K562 (cell line): ENCODE measurements at regions not wholly inside any gene's neighbourhood (a gene's known extent, or its start where the extent isn't known, plus 50 kb on each side); places are given as distances from the start of the nearest gene placed in this dataset.
A peak's percentile ranks its signal among the peaks of the same experiment; 100 is the strongest.

Experiments used
- ARID3A ChIP-seq: IDR thresholded peaks from 2 replicates; pipeline ENCODE4 v1.6.1; 2012; ENCODE audit warnings: low read depth, low read length, improper control_type of control experiment, borderline replicate concordance
- CBFA2T3 ChIP-seq: fragments of 450-650 bp; IDR thresholded peaks from 2 replicates; pipeline ENCODE4 v1.6.1; 2017
- CEBPZ ChIP-seq: fragments of 150-350 bp; IDR thresholded peaks from 2 replicates; pipeline ENCODE4 v1.6.1; 2014; ENCODE audit warnings: low read depth, mild to moderate bottlenecking, low read length, borderline replicate concordance
- CTCFL ChIP-seq: IDR thresholded peaks from 2 replicates; pipeline ENCODE4 v1.6.1; 2011; ENCODE audit warnings: borderline replicate concordance, low read depth, mild to moderate bottlenecking, moderate library complexity, low read length; ENCODE audit not compliant: insufficient read depth, poor library complexity, severe bottlenecking
- ETV5 ChIP-seq: sonication (generic); formaldehyde crosslinking; IDR thresholded peaks from 2 replicates; pipeline ENCODE4 v1.4.0; 2020; ENCODE audit warnings: low read depth, mild to moderate bottlenecking, missing genetic modification reagents
- GABPB1 ChIP-seq: sonication (generic); formaldehyde crosslinking; IDR thresholded peaks from 2 replicates; pipeline ENCODE4 v1.8.0; 2022; ENCODE audit warnings: mild to moderate bottlenecking, missing genetic modification reagents
- KAT8 ChIP-seq: fragments of 450-650 bp; IDR thresholded peaks from 2 replicates; pipeline ENCODE4 v1.6.1; 2016; ENCODE audit warnings: low read depth, mild to moderate bottlenecking
- KDM1A ChIP-seq, 2 experiments: fragments of 450-650 bp; IDR thresholded peaks; 2 replicates each; pipeline ENCODE4 v1.6.1; 2016; ENCODE audit warnings: mild to moderate bottlenecking in 2 of 2
- NEUROD1 ChIP-seq: fragments of 150-350 bp; IDR thresholded peaks from 2 replicates; pipeline ENCODE4 v1.6.1; 2014; ENCODE audit warnings: borderline replicate concordance, low read length, low read depth; ENCODE audit not compliant: partially characterized antibody
- PTTG1 ChIP-seq: fragments of 450-650 bp; IDR thresholded peaks from 2 replicates; pipeline ENCODE4 v1.6.1; 2016; ENCODE audit warnings: low read depth, mild to moderate bottlenecking, missing genetic modification characterization, missing compliant biosample characterization
- SMARCB1 ChIP-seq: IDR thresholded peaks from 2 replicates; pipeline ENCODE4 v1.6.1; 2011; ENCODE audit warnings: improper control_type of control experiment, low read depth; ENCODE audit not compliant: insufficient read length
- SMARCC2 ChIP-seq: fragments of 450-650 bp; IDR thresholded peaks from 2 replicates; pipeline ENCODE4 v1.6.1; 2017; ENCODE audit warnings: antibody characterized with exemption, moderate library complexity, mild to moderate bottlenecking, low read depth
- SNRNP70 ChIP-seq: fragments of 200-400 bp; formaldehyde crosslinking; optimal IDR thresholded peaks from 2 replicates; pipeline ENCODE3; 2017; ENCODE audit warnings: low read depth, low read length
- ZKSCAN1 ChIP-seq: fragments of 150-350 bp; IDR thresholded peaks from 2 replicates; pipeline ENCODE4 v1.6.1; 2016; ENCODE audit warnings: low read depth, low read length
- ZNF253 ChIP-seq: fragments of 250-450 bp; sonication (Bioruptor Pico); conservative IDR thresholded peaks from 2 replicates; pipeline ENCODE4 v1.6.1; 2021; ENCODE audit warnings: mild to moderate bottlenecking
- ZNF644 ChIP-seq: fragments of 200-800 bp; sonication (Bioruptor generic); IDR thresholded peaks from 2 replicates; pipeline ENCODE4 v1.6.1; 2016; ENCODE audit warnings: low read depth, missing genetic modification characterization, missing compliant biosample characterization
- ZSCAN29 ChIP-seq: fragments of 450-650 bp; IDR thresholded peaks from 2 replicates; pipeline ENCODE4 v1.6.1; 2017
- TF ChIP-seq, protein P1 (sequence below): fragments of 250-450 bp; sonication (Bioruptor Pico); IDR thresholded peaks from 2 replicates; pipeline ENCODE4 v1.6.1; 2021; ENCODE audit warnings: mild to moderate bottlenecking

- no peak for TF ChIP-seq ZKSCAN1
- no peak for TF ChIP-seq ZNF644
- TF ChIP-seq CEBPZ: no peak
- TF ChIP-seq NEUROD1: no peak
- TF ChIP-seq ARID3A: 0 out of 2 replicates have a peak, but pooled peaks have one; percentile 14
- TF ChIP-seq ETV5 (CRISPR knock-in tag): no peak
- peak; percentile 51; the same call in 1 of the 2 replicates for TF ChIP-seq SMARCC2
- TF ChIP-seq SMARCB1: no peak
- no peak for TF ChIP-seq ZNF253 (CRISPR knock-in tag)
- TF ChIP-seq GABPB1 (CRISPR knock-in tag): no peak
- TF ChIP-seq CBFA2T3: peak; percentile 88
- no peak for TF ChIP-seq SNRNP70
- TF ChIP-seq, protein P1, sequence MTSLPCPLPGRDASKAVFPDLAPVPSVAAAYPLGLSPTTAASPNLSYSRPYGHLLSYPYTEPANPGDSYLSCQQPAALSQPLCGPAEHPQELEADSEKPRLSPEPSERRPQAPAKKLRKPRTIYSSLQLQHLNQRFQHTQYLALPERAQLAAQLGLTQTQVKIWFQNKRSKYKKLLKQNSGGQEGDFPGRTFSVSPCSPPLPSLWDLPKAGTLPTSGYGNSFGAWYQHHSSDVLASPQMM (CRISPR knock-in tag): no peak
- no peak for TF ChIP-seq PTTG1 (tag)
- no peak for TF ChIP-seq KAT8
- TF ChIP-seq CTCFL: no peak
- no peak for TF ChIP-seq ZSCAN29
- 0 out of 4 replicates have a peak, but pooled peaks of 1 of the 2 experiments have one; percentile 31 for TF ChIP-seq KDM1A (IDR thresholded peaks at IDR 0.05)
These were observed 172.2 kb upstream of the MEF2C start (continued) for GRCh38 chr5:89055015-89055694.
